ENCODE measurements at regions not wholly inside any gene's neighbourhood (a gene's known extent, or its start where the extent isn't known, plus 50 kb on each side); places are given as distances from the start of the nearest gene placed in this dataset.
"Not testable (repeated sequence)": the region's sequence is repeated elsewhere in the genome, so short reads cannot be mapped to it uniquely, and the experiment has no call there.

- TF ChIP-seq CTCF, POLR2A (IDR thresholded peaks at IDR 0.05): not testable (repeated sequence)
Measured at GRCh38 chr14:47901141-47901540, 225.7 kb upstream of the MDGA2 start.

Data from adrenal gland (tissue), 5 donors.